HL-60 (cell line): ENCODE measurements at regions not wholly inside any gene's neighbourhood (a gene's known extent, or its start where the extent isn't known, plus 50 kb on each side); places are given as distances from the start of the nearest gene placed in this dataset.

ENCODE experiments used
- GABPA ChIP-seq: IDR thresholded peaks from 2 replicates; pipeline ENCODE4 v1.6.1; 2012; ENCODE audit warnings: low read depth
- POLR2AphosphoS5 ChIP-seq: IDR thresholded peaks from 2 replicates; pipeline ENCODE4 v1.6.1; 2012; ENCODE audit warnings: low read depth
- SPI1 ChIP-seq: IDR thresholded peaks from 2 replicates; pipeline ENCODE4 v1.6.1; 2012; ENCODE audit warnings: low read depth, mild to moderate bottlenecking, borderline replicate concordance
- TF ChIP-seq, protein P1 (sequence below): IDR thresholded peaks from one replicate; pipeline ENCODE4 v1.5.1; 2011; ENCODE audit warnings: low read length, control low read depth, inconsistent platforms; ENCODE audit not compliant: insufficient read depth
- TF ChIP-seq, protein P2 (sequence below): IDR thresholded peaks from 2 replicates; pipeline ENCODE4 v1.6.1; 2012; ENCODE audit warnings: low read depth; ENCODE audit not compliant: insufficient replicate concordance

DNA sequence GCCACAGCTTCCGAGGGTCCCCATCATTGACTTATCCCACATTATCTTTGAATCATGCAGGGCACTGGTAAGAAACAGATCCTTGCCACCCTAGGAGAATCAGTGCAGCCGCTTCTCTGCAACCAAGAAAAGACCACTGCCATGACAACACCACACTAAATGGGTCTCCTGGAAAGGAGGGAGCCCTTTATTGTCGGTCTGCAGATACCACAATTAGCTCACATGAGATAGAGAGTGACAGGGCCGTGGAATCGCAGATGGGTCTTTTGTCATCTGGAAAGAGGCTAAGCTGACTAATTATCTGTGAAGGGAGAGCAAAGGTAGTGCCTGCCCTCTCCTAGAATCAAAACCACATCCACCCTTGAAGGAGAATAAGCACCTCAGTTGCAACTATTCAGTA, 178.3 kb upstream of the MYO16 start:
- TF ChIP-seq, protein P1, sequence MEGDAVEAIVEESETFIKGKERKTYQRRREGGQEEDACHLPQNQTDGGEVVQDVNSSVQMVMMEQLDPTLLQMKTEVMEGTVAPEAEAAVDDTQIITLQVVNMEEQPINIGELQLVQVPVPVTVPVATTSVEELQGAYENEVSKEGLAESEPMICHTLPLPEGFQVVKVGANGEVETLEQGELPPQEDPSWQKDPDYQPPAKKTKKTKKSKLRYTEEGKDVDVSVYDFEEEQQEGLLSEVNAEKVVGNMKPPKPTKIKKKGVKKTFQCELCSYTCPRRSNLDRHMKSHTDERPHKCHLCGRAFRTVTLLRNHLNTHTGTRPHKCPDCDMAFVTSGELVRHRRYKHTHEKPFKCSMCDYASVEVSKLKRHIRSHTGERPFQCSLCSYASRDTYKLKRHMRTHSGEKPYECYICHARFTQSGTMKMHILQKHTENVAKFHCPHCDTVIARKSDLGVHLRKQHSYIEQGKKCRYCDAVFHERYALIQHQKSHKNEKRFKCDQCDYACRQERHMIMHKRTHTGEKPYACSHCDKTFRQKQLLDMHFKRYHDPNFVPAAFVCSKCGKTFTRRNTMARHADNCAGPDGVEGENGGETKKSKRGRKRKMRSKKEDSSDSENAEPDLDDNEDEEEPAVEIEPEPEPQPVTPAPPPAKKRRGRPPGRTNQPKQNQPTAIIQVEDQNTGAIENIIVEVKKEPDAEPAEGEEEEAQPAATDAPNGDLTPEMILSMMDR = no peak
- TF ChIP-seq, protein P2, sequence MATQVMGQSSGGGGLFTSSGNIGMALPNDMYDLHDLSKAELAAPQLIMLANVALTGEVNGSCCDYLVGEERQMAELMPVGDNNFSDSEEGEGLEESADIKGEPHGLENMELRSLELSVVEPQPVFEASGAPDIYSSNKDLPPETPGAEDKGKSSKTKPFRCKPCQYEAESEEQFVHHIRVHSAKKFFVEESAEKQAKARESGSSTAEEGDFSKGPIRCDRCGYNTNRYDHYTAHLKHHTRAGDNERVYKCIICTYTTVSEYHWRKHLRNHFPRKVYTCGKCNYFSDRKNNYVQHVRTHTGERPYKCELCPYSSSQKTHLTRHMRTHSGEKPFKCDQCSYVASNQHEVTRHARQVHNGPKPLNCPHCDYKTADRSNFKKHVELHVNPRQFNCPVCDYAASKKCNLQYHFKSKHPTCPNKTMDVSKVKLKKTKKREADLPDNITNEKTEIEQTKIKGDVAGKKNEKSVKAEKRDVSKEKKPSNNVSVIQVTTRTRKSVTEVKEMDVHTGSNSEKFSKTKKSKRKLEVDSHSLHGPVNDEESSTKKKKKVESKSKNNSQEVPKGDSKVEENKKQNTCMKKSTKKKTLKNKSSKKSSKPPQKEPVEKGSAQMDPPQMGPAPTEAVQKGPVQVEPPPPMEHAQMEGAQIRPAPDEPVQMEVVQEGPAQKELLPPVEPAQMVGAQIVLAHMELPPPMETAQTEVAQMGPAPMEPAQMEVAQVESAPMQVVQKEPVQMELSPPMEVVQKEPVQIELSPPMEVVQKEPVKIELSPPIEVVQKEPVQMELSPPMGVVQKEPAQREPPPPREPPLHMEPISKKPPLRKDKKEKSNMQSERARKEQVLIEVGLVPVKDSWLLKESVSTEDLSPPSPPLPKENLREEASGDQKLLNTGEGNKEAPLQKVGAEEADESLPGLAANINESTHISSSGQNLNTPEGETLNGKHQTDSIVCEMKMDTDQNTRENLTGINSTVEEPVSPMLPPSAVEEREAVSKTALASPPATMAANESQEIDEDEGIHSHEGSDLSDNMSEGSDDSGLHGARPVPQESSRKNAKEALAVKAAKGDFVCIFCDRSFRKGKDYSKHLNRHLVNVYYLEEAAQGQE = no peak
- TF ChIP-seq POLR2AphosphoS5 (no peak), GABPA (no peak), SPI1 (no peak)
